OCI-LY7 (cell line): ENCODE measurements at regions not wholly inside any gene's neighbourhood (a gene's known extent, or its start where the extent isn't known, plus 50 kb on each side); places are given as distances from the start of the nearest gene placed in this dataset.

Source experiments
- BruUV-seq: library from RNA; stranded (reverse); fragments of 400-500 nt; replicated peaks from 2 replicates; lab custom pipeline; 2021; lab: Mats Ljungman, UMichigan
- CTCF ChIA-PET: fragments of 300-600 bp; sonication (Branson Sonifier 250); formaldehyde crosslinking; loops from one replicate; lab custom pipeline; 2022; ENCODE audit warnings: antibody characterized with exemption; ENCODE audit not compliant: unreplicated experiment; lab: Charles Lee
- POLR2A ChIA-PET: fragments of 300-600 bp; sonication (Branson Sonifier 250); formaldehyde crosslinking; loops from one replicate; lab custom pipeline; 2022; ENCODE audit warnings: antibody characterized with exemption; lab: Charles Lee
- DNase-seq: peaks from one replicate; pipeline ENCODE4 v3.0.0-alpha.2; 2015; ENCODE audit warnings: low spot score
- H2AFZ ChIP-seq: fragments of 200-600 bp; sonication (generic), shearing (Covaris generic); 2 replicates; pipeline ENCODE4 v1.6.1; 2014; ENCODE audit warnings: mild to moderate bottlenecking, antibody characterized with exemption, low read length, moderate library complexity
- H3K27ac ChIP-seq: fragments of 200-600 bp; sonication (generic); 2 replicates; pipeline ENCODE4 v1.5.1; 2014; ENCODE audit warnings: mixed run types, low read depth, mild to moderate bottlenecking, moderate library complexity, low read length, inconsistent platforms; ENCODE audit not compliant: poor library complexity, severe bottlenecking
- H3K36me3 ChIP-seq: fragments of 200-600 bp; sonication (generic); 2 replicates; pipeline ENCODE4 v1.6.1; 2014; ENCODE audit warnings: mild to moderate bottlenecking, antibody characterized with exemption, low read length, moderate library complexity, mixed read lengths; ENCODE audit not compliant: insufficient read depth
- H3K4me1 ChIP-seq: fragments of 200-600 bp; sonication (generic); 2 replicates; pipeline ENCODE4 v1.5.1; 2014; ENCODE audit warnings: mild to moderate bottlenecking, low read length; ENCODE audit not compliant: insufficient read depth, poor library complexity, severe bottlenecking
- H3K4me2 ChIP-seq: fragments of 200-600 bp; sonication (generic); 2 replicates; pipeline ENCODE4 v1.6.1; 2014; ENCODE audit warnings: mild to moderate bottlenecking, low read length
- H3K4me3 ChIP-seq: fragments of 200-600 bp; sonication (generic); 2 replicates; pipeline ENCODE4 v1.5.1; 2014; ENCODE audit warnings: mild to moderate bottlenecking, low read depth, low read length; ENCODE audit not compliant: poor library complexity, severe bottlenecking
- H3K79me2 ChIP-seq: fragments of 200-600 bp; sonication (generic); 2 replicates; pipeline ENCODE4 v1.6.1; 2016; ENCODE audit warnings: low read depth, mild to moderate bottlenecking, low read length, moderate library complexity, mixed read lengths; ENCODE audit not compliant: insufficient read depth
- H3K9me2 ChIP-seq: fragments of 200-600 bp; sonication (generic); 2 replicates; pipeline ENCODE4 v1.6.1; 2016; ENCODE audit warnings: mild to moderate bottlenecking, low read length, mixed read lengths; ENCODE audit not compliant: insufficient read depth
- H3K9me3 ChIP-seq: fragments of 200-600 bp; sonication (generic); 2 replicates; pipeline ENCODE4 v1.6.1; 2014; ENCODE audit warnings: mild to moderate bottlenecking, mixed run types, low read length, mixed read lengths
- H4K20me1 ChIP-seq: fragments of 200-600 bp; sonication (generic); 2 replicates; pipeline ENCODE4 v1.6.1; 2014; ENCODE audit warnings: mild to moderate bottlenecking, antibody characterized with exemption, low read length, moderate library complexity, mixed read lengths; ENCODE audit not compliant: insufficient read depth
- EZH2phosphoT487 ChIP-seq: fragments of 200-600 bp; sonication (generic); IDR thresholded peaks from 2 replicates; pipeline ENCODE4 v1.6.1; 2018; ENCODE audit warnings: low read depth, borderline replicate concordance, mild to moderate bottlenecking, mixed run types, antibody characterized with exemption, low read length, moderate library complexity, mixed read lengths
- intact Hi-C: fragments of 100-400 bp; cut with micrococcal nuclease; formaldehyde crosslinking; loops from one replicate; pipeline ENCODE4 v1.10.0; 2022; ENCODE audit not compliant: unreplicated experiment
- TF ChIP-seq, protein P1 (sequence below): fragments of 200-600 bp; sonication (generic); conservative IDR thresholded peaks from 2 replicates; pipeline ENCODE4 v1.5.1; 2014; ENCODE audit warnings: mild to moderate bottlenecking, antibody characterized with exemption, low read length, moderate library complexity, mixed read lengths

DNA sequence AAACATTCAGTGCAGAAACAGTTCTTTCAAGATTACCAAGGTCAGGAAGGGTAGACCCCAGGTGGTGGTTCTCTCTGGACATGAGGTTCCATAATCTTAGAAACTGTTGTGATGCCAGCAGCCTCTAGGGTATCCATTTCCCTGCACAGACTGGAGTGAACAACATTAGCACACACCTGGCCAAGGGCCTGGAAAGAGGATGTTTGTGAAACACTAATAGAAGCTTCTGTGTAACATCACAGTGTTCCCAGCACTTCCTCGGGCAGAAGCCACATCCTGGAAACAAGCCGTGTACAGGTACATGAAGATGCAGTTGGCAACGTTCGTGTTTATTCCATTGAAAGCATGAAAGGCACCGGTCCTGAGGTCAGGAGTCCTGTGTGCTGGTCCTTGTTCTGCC is 598.2 kb upstream of the KLF4 start:
- Histone ChIP-seq H4K20me1 (no peaks in the 10 kb centered on the region), H3K79me2 (no peaks in the 10 kb centered on the region), H3K4me1 (no peaks in the 10 kb centered on the region), H3K36me3 (no peaks in the 10 kb centered on the region), H3K27ac (no peak overlapping the region), H3K9me2 (no peaks in the 10 kb centered on the region), H3K4me2 (no peak overlapping the region), H3K9me3 (no peaks in the 10 kb centered on the region), H2AFZ (no peak overlapping the region), H3K4me3 (no peak overlapping the region)
- no TSS peak for BruUV-seq
- TF ChIP-seq EZH2phosphoT487: no peak
- TF ChIP-seq, protein P1, sequence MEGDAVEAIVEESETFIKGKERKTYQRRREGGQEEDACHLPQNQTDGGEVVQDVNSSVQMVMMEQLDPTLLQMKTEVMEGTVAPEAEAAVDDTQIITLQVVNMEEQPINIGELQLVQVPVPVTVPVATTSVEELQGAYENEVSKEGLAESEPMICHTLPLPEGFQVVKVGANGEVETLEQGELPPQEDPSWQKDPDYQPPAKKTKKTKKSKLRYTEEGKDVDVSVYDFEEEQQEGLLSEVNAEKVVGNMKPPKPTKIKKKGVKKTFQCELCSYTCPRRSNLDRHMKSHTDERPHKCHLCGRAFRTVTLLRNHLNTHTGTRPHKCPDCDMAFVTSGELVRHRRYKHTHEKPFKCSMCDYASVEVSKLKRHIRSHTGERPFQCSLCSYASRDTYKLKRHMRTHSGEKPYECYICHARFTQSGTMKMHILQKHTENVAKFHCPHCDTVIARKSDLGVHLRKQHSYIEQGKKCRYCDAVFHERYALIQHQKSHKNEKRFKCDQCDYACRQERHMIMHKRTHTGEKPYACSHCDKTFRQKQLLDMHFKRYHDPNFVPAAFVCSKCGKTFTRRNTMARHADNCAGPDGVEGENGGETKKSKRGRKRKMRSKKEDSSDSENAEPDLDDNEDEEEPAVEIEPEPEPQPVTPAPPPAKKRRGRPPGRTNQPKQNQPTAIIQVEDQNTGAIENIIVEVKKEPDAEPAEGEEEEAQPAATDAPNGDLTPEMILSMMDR: no peak
- DNase-seq: no peak
- CTCF ChIA-PET: no interaction called here
- intact Hi-C loops: no loop called here
- POLR2A ChIA-PET: interaction anchor here (0.7 kb wide), 1 partner anchor 29 kb away, joined by 3 read pairs; no protein-coding TSS in a partner anchor

DNA sequence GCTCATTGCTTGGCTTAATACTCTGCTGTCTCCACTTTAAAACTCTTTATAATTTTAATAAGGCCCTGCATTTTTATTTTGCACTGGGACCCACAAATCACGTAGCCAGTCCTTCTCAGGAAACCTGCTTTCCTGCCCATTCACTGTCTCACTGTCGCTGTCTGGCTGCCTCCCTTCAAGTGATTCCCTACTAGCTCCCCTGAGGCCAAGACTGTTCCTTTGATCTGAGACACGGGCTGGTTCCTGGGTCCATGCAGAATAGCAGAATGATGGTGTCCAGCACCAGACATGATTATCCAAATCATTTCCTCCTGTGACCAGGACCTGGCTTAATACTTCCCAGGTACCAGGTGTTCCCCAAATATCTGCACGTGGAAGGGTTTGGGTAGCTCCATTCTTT is 597.1 kb upstream of the KLF4 start:
- intact Hi-C loops: no loop called here
- POLR2A ChIA-PET: no interaction called here
- Histone ChIP-seq H2AFZ (no peak overlapping the region), H3K4me3 (no peak overlapping the region), H3K36me3 (no peaks in the 10 kb centered on the region), H4K20me1 (no peaks in the 10 kb centered on the region), H3K9me2 (no peaks in the 10 kb centered on the region), H3K4me1 (no peaks in the 10 kb centered on the region), H3K4me2 (no peak overlapping the region), H3K27ac (no peak overlapping the region), H3K9me3 (no peaks in the 10 kb centered on the region), H3K79me2 (no peaks in the 10 kb centered on the region)
- no peak for DNase-seq
- CTCF ChIA-PET: no interaction called here
- TF ChIP-seq EZH2phosphoT487: no peak
- TF ChIP-seq, protein P1: no peak
- BruUV-seq: no TSS peak

DNA sequence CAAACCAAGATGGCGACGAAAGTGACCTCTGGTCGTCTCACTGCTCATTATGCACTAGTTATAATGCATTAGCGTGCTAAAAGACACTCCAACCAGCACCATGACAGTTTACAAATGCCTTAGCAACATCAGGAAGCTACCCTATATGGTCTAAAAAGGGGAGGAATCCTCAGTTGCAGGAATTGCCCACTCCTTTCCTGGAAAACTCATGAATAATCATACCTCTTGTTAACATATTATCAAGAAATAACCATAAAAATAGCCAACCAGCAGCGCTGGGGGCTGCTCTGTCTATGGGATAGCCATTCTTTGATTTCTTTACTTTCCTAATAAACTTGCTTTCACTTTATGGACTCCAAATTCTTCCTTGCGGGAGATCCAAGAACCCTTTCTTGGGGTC is 595.7 kb upstream of the KLF4 start:
- Histone ChIP-seq H3K27ac (no peak overlapping the region), H3K4me3 (no peak overlapping the region), H3K36me3 (no peaks in the 10 kb centered on the region), H4K20me1 (no peaks in the 10 kb centered on the region), H3K9me3 (no peaks in the 10 kb centered on the region), H2AFZ (no peak overlapping the region), H3K4me2 (no peak overlapping the region), H3K4me1 (no peaks in the 10 kb centered on the region), H3K79me2 (no peaks in the 10 kb centered on the region), H3K9me2 (no peaks in the 10 kb centered on the region)
- ChIA-PET CTCF (no interaction called here), POLR2A (no interaction called here)
- no peak for TF ChIP-seq EZH2phosphoT487
- TF ChIP-seq, protein P1: no peak
- no TSS peak for BruUV-seq
- no peak for DNase-seq
- intact Hi-C loops: no loop called here
